Forelimb muscle (tissue), 1 donor: ENCODE measurements at regions not wholly inside any gene's neighbourhood (a gene's known extent, or its start where the extent isn't known, plus 50 kb on each side); places are given as distances from the start of the nearest gene placed in this dataset.

Experiments used
- DNase-seq: peaks from one replicate; pipeline ENCODE4 v3.0.0-alpha.2; 2013; ENCODE audit warnings: low read depth

DNA sequence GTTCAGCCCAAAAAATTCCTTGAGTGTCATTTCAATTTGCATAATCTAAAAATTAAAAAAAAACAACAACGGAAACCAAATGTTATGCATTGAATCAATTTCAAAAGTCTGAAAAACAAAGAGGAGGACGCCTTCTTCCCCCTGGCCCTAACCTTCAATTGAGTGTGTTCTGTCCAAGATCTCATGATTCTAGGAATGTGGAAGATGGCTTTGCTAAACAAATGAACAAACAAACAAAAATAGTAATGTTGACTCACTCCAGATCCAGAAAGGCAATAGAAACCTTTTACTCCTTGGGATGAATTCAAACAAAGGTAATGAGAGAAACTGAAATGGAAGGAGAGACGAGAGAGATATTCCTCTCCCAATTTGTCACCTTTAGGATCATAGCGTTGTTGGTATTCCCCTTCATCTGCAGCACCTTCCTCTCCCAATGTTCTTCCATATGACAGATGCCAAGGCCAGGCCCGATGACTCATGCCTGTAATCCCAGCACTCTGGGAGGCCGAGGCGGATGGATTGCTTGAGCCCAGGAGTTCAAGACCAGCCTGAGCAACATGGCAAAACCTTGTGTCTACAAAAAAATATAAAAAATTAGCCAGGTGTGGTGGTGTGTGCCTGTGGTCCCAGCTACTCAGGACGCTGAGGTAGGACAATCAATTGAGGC lies 109.2 kb upstream of the ADGRF1 start:
- DNase-seq: no peak

DNA sequence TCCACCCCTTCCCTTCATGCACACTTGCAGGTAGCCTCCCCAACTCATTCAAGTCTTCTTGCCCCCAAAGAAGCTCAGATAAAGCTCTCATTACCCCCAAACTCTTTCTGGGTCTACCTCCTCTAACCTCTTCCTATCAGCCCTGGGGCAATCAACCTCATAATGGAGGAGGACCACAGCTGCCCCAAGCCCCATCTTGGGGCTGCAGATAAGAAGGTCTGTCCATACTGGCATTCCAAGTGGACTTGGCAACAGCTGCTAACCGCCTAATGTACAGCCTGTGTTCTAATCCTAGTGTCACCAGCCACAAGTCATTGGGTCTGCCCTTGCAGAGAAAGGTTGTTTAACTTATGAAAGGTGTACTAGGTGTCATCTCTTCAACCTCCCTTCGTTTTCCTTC lies 107.4 kb upstream of the ADGRF1 start:
- DNase-seq: no peak

DNA sequence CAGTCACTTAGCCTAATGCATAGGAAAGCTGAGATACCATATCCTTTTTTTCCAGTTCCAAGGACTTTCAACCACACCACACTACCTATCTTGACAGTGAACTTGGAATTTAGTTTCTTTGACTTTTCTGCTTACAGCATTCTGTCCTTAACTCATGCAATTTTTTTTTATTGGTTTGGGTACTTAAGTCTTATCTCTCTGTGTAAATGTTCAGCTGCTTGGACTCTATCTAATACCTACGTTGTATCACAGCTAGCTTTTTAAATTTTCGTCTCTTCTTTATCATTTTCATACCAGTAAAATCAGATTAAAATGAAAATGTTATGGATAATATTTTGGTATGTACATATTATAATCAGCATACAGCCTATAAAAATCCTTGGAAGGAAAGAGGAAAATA lies 106.9 kb upstream of the ADGRF1 start:
- DNase-seq: no peak

DNA sequence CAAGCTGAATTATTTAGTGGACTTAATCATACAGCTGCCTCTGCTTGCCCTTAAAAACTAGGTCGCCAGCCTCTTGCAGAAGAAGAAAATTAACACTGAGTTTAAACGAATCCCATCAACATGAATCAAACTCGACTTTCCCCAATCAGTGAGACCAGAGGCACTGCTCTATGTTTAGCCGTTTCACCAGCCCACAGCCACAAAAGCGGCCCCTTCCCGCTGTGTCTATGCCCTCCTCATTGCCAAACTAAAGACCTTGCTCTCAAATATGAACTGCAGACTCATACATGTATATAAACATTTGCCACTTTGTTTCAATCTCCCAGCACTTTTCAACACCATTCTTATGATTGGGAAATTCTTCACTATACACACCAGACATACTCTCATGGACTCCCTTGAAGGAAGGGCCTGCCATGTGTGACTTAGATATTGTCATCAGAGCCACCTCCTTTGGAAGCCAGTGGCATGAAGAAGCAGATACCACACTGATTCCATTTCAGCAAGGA lies 105.8 kb upstream of the ADGRF1 start:
- DNase-seq: no peak

DNA sequence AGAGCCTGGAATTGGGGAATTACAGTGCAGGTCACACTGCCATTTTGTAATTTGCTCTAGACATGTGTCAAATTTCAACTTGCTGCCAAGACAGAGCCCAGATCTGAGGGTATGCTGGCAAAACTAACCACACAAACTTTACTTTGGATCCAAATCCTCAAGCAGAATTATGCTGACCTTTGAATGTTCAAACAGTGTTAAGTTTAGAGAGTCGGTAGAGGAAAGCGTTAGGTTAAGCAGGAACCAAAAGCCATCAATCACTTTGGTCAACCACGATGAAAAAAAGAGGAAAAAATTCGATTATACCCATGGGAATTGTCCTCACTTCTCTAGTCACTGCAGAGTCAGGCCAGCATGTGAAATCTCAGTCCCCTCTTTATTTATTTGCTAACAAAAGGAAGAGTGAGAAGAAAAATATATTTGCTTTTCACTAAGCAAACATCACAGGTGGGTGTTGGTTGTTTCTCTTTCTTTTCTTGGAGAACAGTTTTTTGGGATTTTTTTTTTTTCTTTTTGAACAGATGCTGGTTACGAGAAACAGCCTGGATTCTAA lies 105.1 kb upstream of the ADGRF1 start:
- no peak for DNase-seq

DNA sequence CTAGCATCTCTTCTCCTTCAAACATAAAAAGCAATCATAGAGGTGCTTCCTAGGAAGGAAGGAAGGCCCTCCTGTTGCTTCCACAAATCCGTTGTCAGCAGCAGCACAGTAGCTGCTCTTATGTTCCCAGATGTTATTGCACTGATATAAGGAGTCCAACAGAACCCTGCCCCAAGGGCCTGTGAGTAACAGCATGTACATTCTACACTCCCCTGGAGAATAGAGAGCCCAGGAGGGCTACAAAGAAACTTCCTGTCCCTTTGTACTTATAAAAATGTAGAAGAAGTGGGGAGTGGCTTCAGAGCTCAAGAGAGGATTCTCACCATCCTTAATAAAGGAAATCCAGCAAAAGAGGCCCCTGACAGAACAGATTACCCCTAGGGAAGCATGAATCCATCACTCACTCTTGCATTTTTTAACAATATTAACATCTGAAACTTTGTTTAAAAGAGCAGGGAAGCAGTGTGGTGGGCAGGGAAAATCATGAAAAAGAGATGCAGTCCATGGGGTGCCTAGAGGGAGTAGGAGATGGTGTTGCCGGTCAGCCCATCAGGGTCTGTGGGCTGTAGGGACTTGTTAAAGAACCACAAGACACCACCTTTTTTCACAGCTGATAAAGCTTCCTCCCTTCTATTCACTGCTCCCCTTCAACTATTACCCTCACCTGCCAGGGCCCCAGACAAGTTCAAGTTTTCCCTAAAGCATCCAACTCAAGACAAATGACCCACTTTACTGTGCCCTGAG lies 104.5 kb upstream of the ADGRF1 start:
- no peak for DNase-seq

DNA sequence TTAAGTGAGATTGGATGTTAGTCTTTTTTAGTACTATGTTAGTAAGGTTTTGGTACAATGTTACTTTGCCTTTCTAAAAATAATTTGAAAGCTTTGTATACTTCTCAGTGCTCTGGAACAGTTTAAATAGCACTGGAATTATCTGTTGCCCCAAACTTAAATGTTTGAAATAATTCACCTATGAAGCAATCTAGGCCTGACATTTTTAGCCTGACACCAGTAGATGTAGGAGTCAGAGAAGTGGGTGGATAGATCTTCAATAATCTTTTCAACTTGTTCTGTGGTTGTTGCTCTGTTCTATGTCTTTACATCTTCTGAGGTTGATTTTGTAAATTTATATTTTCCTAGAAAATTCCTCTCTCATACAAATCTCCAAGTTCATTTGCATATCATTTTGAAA lies 103.1 kb upstream of the ADGRF1 start:
- no peak for DNase-seq

DNA sequence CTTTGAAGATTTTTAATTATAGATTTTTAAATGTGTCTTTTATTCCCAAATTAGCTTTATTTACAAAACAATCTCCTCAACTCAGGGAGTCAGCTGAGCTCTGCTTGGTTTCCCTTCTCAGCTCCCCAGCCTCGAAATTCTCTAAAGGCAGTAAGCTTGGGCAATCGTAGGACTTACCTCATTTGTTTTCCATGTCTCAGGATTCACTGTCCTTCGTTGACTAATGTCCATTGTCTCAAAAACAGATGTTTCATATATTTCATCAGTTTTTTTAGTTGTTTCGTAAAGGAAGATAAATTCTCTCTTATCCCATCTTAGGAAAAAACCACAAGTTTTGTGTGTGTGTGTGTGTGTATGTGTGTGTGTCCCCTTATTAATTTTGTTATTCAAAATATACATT lies 102.2 kb upstream of the ADGRF1 start:
- DNase-seq: no peak

DNA sequence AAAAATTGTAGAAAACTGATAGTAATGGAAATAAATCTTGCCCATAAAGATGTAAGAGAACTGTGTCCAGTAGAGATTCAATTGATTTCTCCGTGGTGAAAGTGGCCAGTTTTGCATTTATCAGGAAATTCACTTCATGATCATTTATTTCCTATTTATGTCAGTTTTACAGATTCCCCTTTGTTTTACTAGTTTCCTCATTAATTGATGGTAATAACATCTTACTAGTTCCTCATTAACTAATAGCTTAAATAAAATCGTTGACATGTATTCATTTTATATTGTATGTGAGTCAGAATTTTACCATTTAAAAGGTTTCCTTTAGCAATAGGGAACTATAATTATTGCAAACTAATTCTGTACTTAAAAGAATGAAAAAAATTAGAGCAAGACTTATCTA lies 99.8 kb upstream of the ADGRF1 start:
- DNase-seq: no peak

DNA sequence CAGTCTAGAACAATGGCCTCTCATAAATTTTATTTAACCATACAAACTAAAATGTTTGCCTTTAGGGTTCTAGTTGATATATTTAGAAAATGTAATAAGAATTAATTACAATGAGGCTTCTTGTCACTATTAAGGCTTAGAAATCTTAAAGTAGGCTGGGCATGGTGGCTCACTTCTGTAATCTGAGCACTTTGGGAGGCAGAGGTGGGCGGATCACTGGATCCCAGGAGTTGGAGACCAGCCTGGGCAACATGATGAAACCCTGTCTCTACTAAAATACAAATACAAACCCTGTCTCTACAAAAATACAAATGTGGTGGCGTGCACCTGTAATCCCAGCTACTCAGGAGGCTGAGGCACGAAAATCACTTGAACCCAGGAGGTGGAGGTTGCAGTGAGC lies 99.0 kb upstream of the ADGRF1 start:
- no peak for DNase-seq

DNA sequence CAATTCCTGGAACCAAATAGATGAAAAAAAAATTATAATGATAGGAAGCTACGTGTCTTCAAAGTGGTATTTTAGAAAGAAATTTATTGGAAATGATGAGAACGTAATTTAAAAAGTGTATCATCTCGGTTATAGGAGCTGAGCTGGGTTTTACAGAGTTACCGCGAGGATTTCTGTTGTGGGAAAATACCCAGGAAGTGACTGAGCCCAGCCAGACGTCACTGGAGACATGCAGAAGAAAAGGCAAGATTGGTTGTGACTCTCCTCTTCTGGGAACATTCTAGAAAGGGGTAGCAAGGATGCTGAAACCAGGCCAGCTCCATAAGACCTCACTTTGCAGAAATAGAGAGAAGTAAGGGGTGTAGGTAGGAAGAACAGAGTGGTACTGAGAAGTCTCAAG lies 95.9 kb upstream of the ADGRF1 start:
- no peak for DNase-seq

DNA sequence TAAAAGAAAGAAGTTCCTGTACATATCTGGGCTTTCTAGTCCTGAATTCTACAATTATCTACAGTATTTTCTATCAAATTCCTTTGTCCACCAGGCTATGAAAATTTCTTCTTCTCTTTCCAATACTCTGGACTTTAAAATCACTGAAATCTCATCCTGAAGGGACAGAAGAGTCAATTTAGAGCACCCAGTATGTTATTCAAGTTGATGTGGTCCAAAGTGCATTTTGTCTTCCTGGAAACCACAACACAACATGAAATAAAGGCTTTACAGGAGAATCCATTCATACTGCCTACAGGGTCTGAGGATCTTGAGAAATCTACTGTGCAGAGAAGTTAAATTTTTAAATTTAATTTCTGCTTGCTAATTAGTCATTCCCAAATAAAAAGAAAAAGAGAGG lies 94.9 kb upstream of the ADGRF1 start:
- DNase-seq: no peak

DNA sequence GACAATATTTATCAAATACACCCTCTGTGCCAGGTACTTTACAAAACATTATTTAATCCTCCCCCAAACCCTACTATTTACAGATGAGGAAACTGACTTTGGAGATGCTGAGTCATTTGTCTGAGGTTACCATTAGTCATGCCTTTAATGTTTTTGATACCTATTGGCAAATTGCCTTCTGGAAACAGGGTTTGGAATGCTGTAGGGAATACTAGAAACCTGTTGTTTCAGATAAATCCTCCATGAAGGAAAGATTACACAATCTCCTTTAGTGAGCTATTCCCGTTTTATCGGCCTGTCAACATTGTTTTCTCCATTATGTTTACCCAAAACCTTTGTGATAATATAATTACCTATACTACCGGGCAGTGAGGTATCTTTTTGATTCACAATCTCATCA lies 93.6 kb upstream of the ADGRF1 start:
- DNase-seq: no peak

DNA sequence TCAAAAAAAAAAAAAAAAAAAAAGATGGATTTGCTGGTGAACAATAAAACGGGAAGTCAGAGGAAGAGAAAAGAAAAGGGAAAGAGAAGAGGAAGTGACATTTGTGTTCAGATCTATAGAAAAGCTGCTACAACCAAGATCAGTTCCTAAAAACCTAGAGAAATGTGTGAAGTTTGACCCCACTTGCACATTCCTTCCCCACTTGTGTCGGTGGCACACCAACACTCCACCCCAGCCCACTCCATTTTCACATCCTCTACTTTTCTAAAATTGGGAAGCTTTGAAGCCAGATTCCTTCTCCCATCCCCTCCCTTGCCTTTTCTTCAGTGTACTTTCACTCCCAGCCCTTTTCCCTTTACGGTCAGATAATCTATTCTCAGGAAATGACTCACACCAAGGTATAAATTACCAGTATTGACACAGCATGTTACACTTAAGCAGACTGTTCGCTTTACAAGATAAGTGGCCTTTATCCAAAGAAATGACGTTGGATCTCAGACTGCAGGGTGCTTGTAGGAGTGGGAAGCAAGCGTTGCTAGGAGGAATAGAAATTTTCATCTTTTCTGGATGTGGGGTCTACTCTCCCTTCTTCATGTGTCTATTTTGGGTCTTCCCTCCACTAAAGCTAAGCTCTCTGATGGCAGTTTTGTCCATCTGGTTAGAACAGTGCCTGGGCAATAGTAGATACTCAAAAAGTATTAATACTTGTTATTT lies 92.5 kb upstream of the ADGRF1 start:
- no peak for DNase-seq

DNA sequence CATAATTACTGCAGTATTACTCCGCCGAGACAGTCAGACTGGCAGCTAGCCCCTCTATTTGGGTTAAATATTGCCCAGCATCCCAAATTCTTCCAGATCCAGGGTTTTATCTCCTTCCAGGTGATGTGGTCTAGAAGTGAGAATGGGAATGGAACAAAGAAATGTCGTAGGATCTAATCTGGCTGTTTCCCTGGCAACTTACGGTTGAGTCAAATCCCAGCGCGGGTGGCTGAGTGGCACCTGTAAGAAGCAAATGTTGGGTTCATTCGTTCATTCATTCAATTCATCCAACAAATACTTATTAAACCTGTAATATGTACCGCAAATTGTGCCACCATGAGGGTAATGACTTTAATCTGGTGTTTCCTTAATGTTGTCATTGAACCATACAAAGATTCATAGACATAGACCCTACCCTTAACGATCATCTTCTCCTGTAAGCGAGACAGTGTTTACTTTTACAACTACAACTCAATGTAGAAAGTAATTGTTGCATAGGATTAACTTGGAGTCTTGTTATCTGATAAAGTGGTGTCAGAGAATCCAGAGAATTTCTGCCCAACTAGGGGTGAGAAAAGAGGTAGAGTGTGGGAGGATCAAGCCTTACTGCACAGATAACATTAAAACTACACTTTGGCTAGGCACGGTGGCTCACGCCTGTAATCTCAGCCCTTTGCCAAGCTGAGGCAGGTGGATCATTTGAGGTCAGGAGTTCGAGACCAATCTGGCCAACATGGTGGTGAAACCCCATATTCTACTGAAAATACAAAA lies 91.3 kb upstream of the ADGRF1 start:
- no peak for DNase-seq

DNA sequence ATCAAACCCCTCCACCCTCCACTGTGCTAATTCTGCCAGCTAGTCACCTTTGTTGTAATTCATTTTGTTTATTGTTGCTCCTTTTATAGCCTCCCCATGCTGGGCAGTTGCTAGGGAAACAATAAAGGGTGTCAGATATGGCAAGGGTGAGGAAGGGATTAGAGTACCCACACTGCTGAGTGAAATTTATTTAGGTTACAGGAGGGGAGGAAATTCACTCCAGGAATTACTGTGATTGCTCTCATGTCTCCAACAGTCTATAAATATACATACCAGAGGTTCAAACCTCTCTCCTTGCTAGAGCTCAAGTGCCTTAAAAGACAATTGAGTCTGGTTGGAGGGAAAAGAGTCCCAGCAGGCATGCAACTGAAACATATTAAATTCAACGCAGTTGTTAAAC lies 90.6 kb upstream of the ADGRF1 start:
- no peak for DNase-seq

DNA sequence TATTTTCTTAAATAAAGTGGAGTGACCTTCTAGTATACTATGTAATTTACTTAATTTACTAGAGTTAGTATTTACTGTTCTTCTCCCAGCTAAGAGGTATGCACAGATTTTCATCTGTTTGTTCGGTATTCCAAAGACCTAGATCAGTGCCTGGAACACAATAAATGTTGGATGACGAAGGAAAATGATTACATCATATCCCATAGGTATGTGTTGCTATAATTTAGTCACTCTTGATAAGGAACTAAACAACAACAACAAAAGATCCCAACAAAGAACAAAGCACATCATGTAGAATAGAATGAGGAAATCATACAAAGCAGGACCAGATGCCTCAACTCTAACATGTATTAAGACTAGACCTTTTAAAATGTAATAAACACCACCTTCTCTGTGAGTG lies 89.6 kb upstream of the ADGRF1 start:
- DNase-seq: no peak

DNA sequence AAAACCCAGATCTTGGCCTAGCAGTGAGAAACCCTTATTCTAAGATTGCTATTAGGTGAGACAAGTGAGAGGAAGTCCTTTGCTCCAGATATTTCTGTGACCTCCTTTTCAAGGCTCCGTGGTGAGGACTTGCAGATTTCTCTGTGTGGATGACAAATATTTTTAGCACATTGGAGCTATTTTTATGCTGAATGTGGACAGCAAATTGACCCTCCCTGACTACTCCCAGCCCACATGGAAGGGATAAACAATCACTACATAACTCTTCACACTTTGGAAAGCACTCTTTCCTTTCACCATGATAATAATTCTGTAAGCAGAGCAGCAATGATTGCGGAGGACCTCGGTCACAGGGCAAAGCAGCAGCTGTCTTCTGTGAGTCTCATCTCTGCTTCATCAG lies 88.0 kb upstream of the ADGRF1 start:
- no peak for DNase-seq

DNA sequence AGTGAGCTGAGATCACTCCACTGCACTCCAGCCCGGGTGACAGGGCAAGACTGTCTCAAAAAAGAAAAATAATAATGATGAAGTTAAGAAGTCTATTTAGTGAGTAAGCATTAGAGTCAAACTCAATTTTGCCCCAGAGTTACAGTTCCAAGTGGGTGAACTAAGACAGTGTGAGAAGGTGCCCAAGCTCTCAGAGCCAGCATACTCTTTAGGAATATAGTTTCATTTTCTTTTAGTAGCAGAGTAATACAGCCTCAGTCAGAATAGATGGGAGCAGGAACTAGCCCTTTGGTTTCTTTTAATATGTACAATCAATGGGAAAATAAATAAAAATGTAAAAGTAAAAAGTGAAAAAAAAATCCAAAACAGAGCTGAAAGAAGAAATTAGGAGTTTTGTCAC lies 87.0 kb upstream of the ADGRF1 start:
- no peak for DNase-seq

DNA sequence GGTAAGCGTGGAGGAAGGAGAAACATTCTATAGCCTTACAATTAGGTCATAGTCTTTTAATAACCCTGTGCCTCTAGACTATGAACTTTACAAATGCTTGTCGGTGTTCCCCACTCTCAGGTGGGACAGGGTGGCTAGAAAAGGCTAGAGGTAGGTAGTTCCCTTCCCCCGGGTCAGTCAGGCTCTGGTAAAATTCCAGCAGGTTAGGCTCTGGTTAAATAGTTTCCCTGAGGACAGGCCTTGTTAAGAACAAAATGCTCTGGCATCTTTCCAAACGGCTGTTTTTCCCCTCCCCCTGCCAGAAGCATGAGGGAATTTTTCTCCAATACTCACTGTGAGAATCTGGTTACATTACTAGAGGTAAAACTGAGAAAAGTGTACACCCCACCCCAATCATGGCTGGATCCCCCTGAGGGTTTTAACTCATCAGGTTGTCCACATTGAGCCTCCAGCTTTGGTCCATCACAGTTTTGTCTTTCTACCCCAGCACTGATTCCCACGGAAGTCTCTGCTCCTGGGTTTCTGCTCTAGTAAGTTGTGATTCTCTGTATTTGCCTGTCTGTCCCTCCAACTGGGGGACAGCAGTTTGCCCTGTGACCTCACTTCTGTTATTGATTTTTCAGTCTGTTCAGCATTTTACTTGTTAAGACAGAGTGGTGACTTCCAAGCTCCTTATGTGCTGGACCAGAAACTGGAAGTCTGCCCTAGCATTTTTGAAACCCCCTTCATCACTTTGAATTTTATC lies 84.7 kb upstream of the ADGRF1 start:
- no peak for DNase-seq

DNA sequence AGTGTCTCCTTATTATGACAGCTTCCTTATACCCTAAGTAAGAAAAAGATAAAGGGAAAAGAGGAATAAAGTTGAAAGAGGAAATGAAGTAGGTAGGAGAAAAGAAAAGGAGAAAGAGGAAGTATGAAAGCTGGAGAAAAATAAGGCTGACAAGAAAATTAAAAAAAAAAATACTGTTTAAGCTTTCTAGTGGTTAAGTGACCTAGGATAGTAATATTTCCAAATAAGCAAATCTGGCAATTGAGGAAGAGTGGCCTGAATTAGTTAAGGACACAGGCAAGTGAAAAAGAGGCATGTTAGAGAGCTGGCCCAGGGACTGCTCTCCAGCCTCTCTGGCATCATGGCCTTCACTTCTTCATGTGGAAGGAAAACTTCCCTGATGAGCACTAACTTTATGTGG lies 76.5 kb upstream of the ADGRF1 start:
- no peak for DNase-seq
